ENCODE measurements at regions not wholly inside any gene's neighbourhood (a gene's known extent, or its start where the extent isn't known, plus 50 kb on each side); places are given as distances from the start of the nearest gene placed in this dataset.
A peak's percentile ranks its signal among the peaks of the same experiment; 100 is the strongest.

GRCh38 chr5:160906090-160906489, 54.1 kb upstream of the ATP10B start:
- peak overlapping the region; percentile 47 for H3K4me2 ChIP-seq
- H3K36me3 ChIP-seq (replicated peaks; ENCODE audit: insufficient read depth, low read depth), result no peaks in the 10 kb centered on the region
- H3K27ac ChIP-seq, result peak overlapping the region; percentile 77
- no peaks in the 10 kb centered on the region for H4K20me1 ChIP-seq (ENCODE audit: insufficient read depth, poor library complexity, severe bottlenecking)
- no peaks in the 10 kb centered on the region for H3K9me3 ChIP-seq (ENCODE audit: low read depth)
- no peak overlapping the region for H3K4me3 ChIP-seq
- TF ChIP-seq EZH2phosphoT487 (IDR thresholded peaks at IDR 0.05; ENCODE audit: low read depth, severe bottlenecking, unreplicated experiment), result no peak
- TF ChIP-seq, protein P1, sequence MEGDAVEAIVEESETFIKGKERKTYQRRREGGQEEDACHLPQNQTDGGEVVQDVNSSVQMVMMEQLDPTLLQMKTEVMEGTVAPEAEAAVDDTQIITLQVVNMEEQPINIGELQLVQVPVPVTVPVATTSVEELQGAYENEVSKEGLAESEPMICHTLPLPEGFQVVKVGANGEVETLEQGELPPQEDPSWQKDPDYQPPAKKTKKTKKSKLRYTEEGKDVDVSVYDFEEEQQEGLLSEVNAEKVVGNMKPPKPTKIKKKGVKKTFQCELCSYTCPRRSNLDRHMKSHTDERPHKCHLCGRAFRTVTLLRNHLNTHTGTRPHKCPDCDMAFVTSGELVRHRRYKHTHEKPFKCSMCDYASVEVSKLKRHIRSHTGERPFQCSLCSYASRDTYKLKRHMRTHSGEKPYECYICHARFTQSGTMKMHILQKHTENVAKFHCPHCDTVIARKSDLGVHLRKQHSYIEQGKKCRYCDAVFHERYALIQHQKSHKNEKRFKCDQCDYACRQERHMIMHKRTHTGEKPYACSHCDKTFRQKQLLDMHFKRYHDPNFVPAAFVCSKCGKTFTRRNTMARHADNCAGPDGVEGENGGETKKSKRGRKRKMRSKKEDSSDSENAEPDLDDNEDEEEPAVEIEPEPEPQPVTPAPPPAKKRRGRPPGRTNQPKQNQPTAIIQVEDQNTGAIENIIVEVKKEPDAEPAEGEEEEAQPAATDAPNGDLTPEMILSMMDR (IDR thresholded peaks at IDR 0.05; ENCODE audit: poor library complexity), result no peak
- TF ChIP-seq EZH2 (IDR thresholded peaks at IDR 0.05; ENCODE audit: borderline replicate concordance), result no peak
- peaks cover 20% of the 10 kb centered on the region for H3K4me1 ChIP-seq (ENCODE audit: insufficient read depth)
- no peaks in the 10 kb centered on the region for H3K27me3 ChIP-seq
- DNase-seq (ENCODE audit: low spot score), result no peak
- WGBS (ENCODE audit: low lambda C conversion rate, missing lambda C conversion rate), result 57% methylated on average over 3 of the region's 3 CpGs
- no peak overlapping the region for H2AFZ ChIP-seq
- H3K79me2 ChIP-seq, result no peaks in the 10 kb centered on the region
- H3K9me2 ChIP-seq (replicated peaks; ENCODE audit: insufficient read depth), result no peaks in the 10 kb centered on the region

- H3K4me1 ChIP-seq (ENCODE audit: insufficient read depth), result peaks cover 20% of the 10 kb centered on the region
- no peak for TF ChIP-seq EZH2phosphoT487 (IDR thresholded peaks at IDR 0.05; ENCODE audit: low read depth, severe bottlenecking, unreplicated experiment)
- no peak for TF ChIP-seq EZH2 (IDR thresholded peaks at IDR 0.05; ENCODE audit: borderline replicate concordance)
- TF ChIP-seq, protein P1 (IDR thresholded peaks at IDR 0.05; ENCODE audit: poor library complexity), result no peak
- peak overlapping the region; percentile 77 for H3K27ac ChIP-seq
- H3K27me3 ChIP-seq, result no peaks in the 10 kb centered on the region
- WGBS (ENCODE audit: low lambda C conversion rate, missing lambda C conversion rate), result 70% methylated on average over 1 of the region's 1 CpG
- H2AFZ ChIP-seq, result no peak overlapping the region
- H3K36me3 ChIP-seq (replicated peaks; ENCODE audit: insufficient read depth, low read depth), result no peaks in the 10 kb centered on the region
- H3K4me3 ChIP-seq, result no peak overlapping the region
- H4K20me1 ChIP-seq (ENCODE audit: insufficient read depth, poor library complexity, severe bottlenecking), result no peaks in the 10 kb centered on the region
- H3K79me2 ChIP-seq, result no peaks in the 10 kb centered on the region
- peak overlapping the region; percentile 47 for H3K4me2 ChIP-seq
- no peaks in the 10 kb centered on the region for H3K9me2 ChIP-seq (replicated peaks; ENCODE audit: insufficient read depth)
- no peak for DNase-seq (ENCODE audit: low spot score)
- no peaks in the 10 kb centered on the region for H3K9me3 ChIP-seq (ENCODE audit: low read depth)
Observed at GRCh38 chr5:160905285-160905684, 53.3 kb upstream of the ATP10B start.

DNA sequence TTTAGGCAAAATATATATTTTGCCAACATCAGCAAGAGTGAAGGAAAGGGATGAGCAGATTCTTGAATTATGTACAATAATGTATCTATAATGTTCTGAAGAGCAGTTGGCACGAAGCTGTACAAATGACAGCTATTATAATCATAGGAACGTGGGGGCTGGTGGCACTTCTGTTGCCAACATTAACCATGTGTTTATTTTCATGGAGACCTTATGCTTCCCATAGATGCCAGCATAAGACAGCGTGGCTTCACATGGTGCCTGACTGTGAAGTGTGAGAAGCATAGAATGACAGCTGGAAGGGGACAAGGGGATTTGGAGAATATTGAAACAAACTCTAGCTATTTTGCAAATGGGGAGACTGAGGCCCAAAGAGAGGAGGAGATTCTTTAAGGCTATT, 52.6 kb upstream of the ATP10B start:
- 82% methylated on average over 3 of the region's 3 CpGs for WGBS (ENCODE audit: low lambda C conversion rate, missing lambda C conversion rate)
- no peak overlapping the region for H2AFZ ChIP-seq
- H3K4me2 ChIP-seq, result no peak overlapping the region
- no peaks in the 10 kb centered on the region for H4K20me1 ChIP-seq (ENCODE audit: insufficient read depth, poor library complexity, severe bottlenecking)
- no peak for DNase-seq (ENCODE audit: low spot score)
- H3K27me3 ChIP-seq, result no peaks in the 10 kb centered on the region
- H3K36me3 ChIP-seq (replicated peaks; ENCODE audit: insufficient read depth, low read depth), result no peaks in the 10 kb centered on the region
- H3K9me2 ChIP-seq (replicated peaks; ENCODE audit: insufficient read depth), result no peaks in the 10 kb centered on the region
- peaks cover 20% of the 10 kb centered on the region for H3K4me1 ChIP-seq (ENCODE audit: insufficient read depth)
- no peaks in the 10 kb centered on the region for H3K9me3 ChIP-seq (ENCODE audit: low read depth)
- TF ChIP-seq, protein P1 (IDR thresholded peaks at IDR 0.05; ENCODE audit: poor library complexity), result no peak
- no peak for TF ChIP-seq EZH2 (IDR thresholded peaks at IDR 0.05; ENCODE audit: borderline replicate concordance)
- TF ChIP-seq EZH2phosphoT487 (IDR thresholded peaks at IDR 0.05; ENCODE audit: low read depth, severe bottlenecking, unreplicated experiment), result no peak
- H3K27ac ChIP-seq, result peak overlapping the region; percentile 77
- H3K4me3 ChIP-seq, result no peak overlapping the region
- no peaks in the 10 kb centered on the region for H3K79me2 ChIP-seq

GRCh38 chr5:160903551-160903950, 51.5 kb upstream of the ATP10B start:
- H3K27ac ChIP-seq, result peak overlapping the region; percentile 77
- H3K9me3 ChIP-seq (ENCODE audit: low read depth), result no peaks in the 10 kb centered on the region
- no peak for TF ChIP-seq EZH2phosphoT487 (IDR thresholded peaks at IDR 0.05; ENCODE audit: low read depth, severe bottlenecking, unreplicated experiment)
- TF ChIP-seq, protein P1 (IDR thresholded peaks at IDR 0.05; ENCODE audit: poor library complexity), result no peak
- no peak for TF ChIP-seq EZH2 (IDR thresholded peaks at IDR 0.05; ENCODE audit: borderline replicate concordance)
- WGBS (ENCODE audit: low lambda C conversion rate, missing lambda C conversion rate), result 20% methylated on average over 1 of the region's 1 CpG
- no peaks in the 10 kb centered on the region for H4K20me1 ChIP-seq (ENCODE audit: insufficient read depth, poor library complexity, severe bottlenecking)
- H3K4me1 ChIP-seq (ENCODE audit: insufficient read depth), result peaks cover 20% of the 10 kb centered on the region
- no peaks in the 10 kb centered on the region for H3K9me2 ChIP-seq (replicated peaks; ENCODE audit: insufficient read depth)
- no peak for DNase-seq (ENCODE audit: low spot score)
- no peak overlapping the region for H3K4me3 ChIP-seq
- H3K27me3 ChIP-seq, result no peaks in the 10 kb centered on the region
- no peaks in the 10 kb centered on the region for H3K79me2 ChIP-seq
- no peaks in the 10 kb centered on the region for H3K36me3 ChIP-seq (replicated peaks; ENCODE audit: insufficient read depth, low read depth)
- H2AFZ ChIP-seq, result no peak overlapping the region
- no peak overlapping the region for H3K4me2 ChIP-seq
